HG02588 (cell line): ENCODE measurements at regions not wholly inside any gene's neighbourhood (a gene's known extent, or its start where the extent isn't known, plus 50 kb on each side); places are given as distances from the start of the nearest gene placed in this dataset.

Experiments used
- ATAC-seq: cut with Tn5 transposase; IDR thresholded peaks from one replicate; pipeline ENCODE4 v1.9.1; 2021; ENCODE audit warnings: mild to moderate bottlenecking, moderate library complexity; ENCODE audit not compliant: unreplicated experiment

DNA sequence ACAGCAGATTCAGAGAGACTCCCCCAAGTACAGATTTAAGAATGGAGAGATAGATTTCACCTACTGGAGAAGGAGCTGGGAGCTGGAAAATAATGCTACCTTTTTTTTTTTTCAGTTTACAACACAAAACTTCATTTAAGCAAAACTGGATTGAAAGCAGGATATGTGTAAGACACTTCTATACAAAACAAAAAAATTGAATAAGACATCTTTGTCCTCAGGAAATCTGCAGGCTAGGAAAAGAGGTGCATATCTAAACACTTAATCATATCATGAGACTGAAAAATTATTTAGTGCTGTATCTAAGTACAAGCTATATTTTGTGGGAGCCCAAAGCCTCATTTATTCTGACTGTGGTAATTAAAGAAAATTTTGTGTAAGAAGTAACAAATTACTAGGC is 516.1 kb downstream of the ZIC1 start:
- no peak for ATAC-seq

DNA sequence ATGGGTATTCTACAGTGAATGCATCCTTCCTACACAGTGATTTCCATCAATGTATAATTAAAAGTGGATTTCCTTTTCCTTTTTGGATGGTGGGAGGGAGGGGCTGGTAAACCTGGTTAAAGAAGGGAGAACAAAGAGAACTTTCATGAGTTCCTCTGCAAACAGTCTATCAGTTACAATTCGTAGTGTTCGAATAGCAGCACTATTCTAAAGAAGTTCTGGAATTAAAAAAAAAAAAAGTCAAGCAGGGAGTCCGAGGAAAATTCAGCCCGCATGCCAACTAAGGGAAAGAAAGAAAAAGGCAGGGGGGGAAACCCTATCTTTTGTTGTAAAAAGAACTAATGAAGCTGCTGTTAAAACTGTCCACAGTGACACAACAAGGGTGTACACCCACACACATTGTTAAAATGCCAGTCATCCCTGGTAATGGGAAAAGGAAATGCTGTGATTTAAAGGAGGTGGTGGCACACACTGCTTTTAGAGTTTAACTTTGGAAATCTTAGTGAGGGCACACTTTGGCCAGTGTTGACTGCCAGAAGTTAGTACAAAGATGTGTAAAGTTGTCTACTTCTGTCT is 521.2 kb downstream of the ZIC1 start:
- no peak for ATAC-seq

DNA sequence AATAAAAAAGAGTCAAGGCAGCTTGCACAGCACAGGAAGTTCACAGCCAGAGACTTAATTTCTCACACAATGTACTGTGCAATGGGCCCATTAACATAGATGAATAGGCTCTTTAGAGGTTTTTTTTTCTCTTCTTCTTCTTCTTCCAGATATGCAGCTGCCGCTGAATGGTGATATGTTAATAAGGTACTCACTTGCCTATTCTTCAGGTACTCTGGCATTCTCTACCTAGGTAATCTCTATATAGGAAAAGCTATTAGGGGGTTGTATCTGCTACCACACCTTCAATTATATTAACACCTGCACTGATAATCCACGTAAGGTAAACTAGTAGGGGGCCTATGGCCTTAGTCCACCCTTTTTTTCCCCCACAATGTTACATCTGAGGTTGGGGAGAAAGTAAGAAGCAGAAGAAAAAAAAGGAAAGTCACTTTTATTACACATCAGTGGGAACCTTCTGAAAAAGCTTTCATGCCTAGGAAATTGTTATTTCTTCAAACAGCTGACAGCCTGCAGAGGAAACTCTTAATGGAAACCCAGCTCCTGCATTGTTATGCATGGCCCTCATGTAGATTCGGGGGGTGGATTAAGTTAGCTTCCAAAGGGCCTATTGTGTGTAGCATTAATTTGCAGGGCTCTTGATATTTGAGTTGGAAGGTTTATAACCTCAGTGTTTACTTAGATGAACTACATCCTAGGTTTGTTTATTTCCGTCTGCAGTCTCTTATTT is 525.5 kb downstream of the ZIC1 start:
- no peak for ATAC-seq

DNA sequence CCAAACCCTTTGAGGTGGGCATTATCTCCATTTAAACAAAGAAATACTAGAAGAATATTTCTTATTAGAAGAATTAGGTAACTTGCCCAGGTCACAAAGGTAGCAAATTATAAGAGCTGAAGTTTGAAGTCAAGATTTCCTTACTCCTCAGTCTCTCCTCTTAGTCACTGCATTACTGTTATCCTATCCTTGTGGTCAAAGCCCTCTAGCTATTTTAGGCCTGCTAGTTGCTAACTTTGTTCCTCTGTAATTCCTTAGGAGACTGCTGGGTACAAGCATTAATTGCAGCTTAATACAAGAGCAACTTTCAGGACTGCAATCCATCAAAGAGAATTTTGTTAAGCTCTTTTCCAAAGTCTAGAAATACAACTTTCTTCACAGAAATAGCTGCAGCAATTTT is 528.2 kb downstream of the ZIC1 start:
- no peak for ATAC-seq

DNA sequence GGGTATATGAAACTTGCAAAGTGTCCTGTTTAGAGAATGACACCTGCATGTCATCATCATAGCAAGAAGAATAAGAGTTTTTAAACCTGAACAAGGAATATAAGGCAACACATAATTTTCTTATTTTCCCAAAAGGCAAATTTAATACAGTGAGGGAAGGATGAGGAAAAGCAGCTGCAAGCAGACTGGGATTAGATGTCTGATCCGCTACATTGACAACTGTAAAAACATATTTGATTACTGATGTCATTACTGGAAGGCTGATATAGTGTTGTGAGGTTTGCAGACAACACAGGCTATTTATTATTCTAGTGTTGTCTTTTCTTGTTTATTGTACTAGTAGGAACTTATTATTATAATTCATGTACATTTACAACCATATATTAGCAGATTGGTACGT is 528.7 kb downstream of the ZIC1 start:
- ATAC-seq = no peak

DNA sequence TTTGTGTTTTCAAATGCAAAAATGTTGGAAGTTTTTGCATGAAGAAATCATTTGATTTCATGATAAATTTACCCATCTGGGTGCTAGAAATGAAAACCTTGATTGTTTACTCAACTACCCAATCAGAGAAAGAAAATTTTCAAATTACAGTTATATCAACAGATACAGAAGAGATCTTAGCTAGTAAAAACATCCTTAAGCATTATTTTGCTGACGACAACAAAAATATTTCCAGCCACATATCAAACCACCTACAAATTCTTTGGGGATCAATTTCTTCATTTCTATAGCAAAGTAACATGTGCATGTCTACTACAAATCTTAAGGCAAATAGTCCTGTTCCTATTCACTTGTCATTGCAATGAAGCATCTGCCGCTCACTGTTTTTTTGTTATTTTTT is 530.3 kb downstream of the ZIC1 start:
- no peak for ATAC-seq

DNA sequence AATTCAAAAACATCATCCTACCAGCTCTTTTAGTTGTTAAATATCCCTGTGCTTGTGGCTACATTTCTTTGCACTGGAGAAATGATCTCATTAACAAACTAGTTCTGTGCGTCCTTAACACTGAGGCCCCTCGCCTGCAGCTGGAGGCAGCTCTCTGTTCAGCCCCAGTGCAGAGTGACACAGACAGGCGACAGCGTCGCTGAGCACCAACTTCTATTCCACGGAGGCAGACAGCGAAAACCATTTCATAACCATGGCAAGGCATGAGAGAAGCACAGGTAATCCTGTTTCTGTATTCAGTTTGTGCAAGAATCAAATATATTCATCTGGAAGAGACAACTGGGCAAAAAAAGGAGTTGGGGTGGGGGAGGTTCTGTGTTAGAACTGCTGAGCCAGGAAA is 530.7 kb downstream of the ZIC1 start:
- ATAC-seq = no peak

DNA sequence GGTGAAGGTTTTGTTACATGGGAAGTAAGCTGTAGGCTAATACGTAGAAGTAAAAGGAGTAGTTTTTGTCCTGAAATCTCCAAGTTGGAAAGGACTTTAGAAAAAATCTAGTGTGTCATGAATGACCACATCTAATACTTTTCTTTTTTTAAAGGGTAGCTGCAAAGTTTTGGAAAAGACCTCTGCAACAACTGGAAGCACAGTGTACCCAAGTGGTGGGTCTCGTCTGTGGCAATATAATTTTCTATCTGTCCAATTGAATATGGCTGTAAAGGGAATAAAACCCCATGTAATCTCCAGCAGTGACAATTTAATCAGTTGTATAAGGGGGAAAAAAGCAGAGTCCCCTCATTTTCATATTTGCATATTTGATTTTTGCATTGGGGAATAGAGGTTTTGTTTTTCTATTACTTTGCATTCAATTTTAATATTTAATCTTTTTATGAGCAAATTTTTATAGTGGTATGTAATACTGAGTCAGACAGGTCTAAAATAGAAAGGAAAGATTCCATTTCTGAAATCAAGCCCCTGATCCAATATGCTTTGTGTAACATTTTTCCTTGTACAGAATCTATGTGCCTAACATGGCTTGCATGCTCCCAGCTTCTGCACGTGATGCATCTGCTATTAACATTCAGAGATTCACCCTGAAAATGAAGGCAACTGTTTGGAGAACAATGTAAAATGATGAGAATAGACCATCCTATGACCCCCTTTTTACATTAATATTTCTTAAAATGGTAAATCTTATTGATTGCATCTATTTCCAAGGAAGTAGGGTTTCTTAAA is 531.4 kb downstream of the ZIC1 start:
- ATAC-seq = no peak

DNA sequence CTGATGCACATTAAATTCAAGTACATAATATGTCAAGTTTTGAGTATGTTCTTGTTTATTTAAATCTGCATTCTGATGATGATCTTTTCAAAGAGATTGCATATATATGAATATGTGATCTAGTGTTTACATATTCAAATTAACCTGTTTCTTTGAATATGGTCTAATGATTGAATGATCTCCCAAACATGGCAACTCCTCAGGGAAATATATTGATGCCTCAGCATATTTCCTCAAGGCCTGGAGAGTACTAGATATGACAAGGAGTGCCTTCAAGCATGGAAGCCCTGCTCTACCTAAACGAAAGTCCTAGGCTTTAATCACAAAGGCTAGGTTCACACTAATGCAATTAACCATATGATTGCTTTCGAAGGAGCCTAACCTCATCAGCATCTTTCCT is 532.8 kb downstream of the ZIC1 start:
- no peak for ATAC-seq

DNA sequence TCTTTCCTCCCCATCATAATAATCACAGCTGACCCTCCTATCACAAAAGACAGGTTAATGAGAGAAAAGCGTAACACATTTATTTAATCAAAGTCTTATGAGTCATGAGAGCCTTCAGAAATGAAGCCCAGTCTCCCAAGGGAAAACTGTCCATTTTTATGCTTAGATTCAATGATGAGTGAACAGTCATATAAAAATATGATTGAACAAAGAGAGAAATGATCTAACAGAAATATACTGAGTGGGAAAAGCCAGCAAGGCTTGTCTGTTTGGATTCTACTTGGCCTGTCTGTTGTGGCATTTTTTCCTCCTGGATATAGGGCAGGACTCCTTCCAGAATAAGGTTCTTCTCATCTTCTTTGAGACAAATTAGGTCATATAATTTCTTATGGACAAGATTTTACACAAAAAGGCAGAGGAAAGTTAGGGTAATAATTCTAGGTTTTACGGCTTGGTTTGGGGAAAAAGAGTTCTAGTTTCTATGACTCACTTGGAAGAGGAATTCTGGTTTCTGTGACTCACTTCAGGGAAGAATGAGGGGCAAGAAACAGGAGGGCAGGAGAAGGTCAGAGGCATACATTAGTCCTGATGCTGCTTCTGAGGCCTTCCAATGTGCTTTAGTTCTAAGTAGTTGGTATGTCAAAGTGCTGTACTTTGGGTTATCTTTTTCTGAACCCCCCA is 534.2 kb downstream of the ZIC1 start:
- no peak for ATAC-seq

DNA sequence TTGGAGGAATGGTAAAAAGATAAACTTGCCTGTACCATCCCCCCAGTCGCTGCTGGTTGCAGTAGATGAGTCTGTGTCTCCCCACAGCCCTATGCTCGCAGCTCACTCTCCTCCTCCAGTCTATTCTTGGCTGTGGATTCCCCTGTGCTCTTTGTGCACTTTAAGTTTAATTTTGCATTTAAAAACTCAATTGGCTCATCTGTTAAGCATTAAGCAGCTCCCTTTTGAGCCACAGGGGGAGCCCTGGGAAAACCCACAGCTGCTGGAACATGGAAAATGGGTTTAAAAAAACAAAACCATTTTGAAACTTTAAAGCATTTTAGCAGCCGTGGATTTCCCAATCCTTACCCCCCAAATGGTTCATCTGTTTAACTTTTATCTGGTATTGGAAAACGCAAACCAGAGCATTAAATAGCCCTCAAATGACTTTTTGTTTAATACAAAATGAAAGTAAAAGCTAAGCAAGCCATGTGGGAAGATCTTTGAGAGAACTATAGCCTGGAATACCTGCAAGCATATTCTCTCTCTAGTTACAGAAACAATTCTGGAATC is 536.9 kb downstream of the ZIC1 start:
- peak; percentile 63 for ATAC-seq

DNA sequence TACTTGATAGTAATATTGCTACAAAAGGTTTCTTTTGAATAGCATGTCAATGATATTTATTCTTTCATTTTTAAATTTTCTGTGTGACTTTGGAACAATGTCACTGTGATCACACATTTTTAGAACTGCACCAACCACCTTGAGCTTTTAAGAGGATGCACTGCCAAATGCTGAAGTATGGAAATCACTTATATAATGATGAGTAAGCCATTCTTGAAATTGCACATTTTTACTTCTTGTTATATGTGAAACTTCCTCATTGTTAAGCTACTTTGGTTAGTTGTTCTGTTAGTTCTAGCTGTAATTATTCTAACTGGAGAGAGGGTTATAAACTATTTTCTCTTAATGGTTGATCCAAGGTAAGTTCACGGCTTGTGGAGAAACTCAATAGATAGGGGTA is 547.5 kb downstream of the ZIC1 start:
- no peak for ATAC-seq

DNA sequence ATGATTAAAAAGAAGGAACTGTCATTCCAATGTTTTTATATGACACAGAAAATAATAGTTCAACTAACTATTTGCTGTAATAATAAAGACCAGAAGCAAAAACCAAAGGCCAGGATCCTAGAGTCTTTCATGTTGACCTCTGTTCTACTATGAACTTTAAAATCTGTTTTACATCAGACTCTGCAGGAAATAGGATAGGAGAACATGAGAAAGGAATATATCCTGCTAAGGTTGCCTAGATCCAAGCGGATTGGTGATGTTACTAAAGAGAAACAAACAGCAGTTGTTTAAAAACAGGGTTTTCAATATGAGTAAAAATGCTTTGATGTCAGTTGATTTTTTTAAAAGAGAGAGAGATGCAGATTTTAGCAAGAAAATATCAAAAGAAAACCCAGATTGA is 549.6 kb downstream of the ZIC1 start:
- ATAC-seq = no peak

DNA sequence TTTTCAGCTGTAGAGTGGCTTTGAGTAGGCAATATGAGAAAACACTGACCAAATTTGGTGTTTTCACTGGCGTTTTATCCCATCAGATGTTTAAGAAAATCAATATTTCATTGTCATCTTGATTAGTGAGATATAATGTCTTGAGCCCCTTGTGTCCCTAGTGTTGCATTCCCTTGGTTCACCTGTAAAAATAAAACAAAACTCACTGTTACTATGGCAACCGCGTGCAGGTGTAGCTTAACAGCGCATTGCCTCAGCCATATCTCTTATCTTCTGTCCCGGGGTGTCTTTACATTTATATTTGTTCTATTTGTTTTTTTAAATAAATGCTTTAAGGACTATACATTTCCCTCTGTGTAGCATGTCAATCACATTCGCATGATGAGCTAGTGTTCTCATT is 551.6 kb downstream of the ZIC1 start:
- no peak for ATAC-seq

DNA sequence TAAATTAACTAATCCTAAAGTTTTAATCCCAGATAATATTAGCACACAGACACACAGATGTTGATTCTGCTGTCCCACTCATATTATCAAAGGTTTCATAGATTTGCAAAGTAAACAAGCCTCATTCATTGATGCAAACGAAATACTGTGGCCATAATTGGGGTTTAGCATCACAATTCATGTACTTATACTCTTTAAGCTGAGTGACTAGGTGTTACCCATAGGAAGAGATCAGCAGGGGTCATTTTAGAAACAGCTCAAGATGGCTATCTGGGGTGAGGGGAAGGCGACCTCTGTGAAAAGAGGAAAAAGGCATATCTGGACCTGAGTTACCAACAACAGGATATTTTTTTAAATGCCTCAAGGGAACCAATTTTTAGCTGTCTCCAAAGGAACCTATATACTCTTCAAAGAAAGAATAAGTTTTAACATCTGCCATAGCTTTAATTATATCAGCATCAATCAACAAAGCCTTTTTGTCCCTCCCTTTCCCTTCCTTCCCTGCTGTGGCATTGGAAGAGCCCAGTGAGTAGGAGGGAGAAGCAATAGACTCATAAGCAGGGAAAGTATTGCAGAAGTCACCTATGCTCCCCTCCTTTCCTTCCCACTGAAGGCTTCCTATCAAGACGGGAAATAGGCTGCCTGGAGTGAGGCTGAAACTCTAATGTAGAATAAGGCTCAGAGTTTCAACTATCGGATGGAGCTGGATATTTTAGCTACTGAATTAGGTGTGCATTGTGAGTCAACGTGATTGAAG is 553.4 kb downstream of the ZIC1 start:
- ATAC-seq = no peak

DNA sequence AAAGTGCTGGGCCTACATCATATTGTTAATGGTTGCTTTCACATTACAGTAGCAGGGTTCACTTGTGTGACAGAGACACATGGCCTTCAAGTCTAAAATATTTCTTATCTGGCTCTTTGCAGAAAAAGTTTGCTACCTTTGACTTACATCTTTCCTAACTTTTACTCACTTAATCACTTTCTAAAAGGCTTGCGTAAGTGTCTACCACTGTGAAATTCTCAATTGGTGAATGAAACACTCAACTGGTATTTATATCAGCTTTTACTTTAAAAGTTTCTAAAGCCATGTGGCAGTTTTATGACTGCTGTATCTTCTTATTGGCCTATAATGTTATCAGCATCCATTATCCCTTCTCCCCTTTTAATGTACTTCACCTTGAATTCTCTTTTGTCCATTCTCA is 554.5 kb downstream of the ZIC1 start:
- ATAC-seq = no peak

DNA sequence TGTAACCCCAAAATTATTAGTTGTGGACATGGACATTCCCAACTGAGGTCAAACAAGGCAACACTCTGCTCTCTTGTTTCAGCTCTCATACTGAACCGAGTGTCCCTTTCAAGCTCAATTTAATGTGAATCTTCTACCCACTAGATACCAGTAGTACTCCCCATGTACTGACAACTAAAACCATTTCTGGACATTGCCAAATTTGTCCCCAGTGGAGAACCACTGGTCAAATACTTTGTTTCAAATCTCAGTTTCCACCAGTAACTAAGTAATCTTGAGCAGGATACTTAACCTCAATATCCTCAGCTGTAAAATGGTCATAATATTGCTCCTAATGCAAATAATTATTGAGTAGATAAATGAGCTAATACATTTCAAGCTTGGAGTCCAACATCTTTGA is 566.0 kb downstream of the ZIC1 start:
- no peak for ATAC-seq

DNA sequence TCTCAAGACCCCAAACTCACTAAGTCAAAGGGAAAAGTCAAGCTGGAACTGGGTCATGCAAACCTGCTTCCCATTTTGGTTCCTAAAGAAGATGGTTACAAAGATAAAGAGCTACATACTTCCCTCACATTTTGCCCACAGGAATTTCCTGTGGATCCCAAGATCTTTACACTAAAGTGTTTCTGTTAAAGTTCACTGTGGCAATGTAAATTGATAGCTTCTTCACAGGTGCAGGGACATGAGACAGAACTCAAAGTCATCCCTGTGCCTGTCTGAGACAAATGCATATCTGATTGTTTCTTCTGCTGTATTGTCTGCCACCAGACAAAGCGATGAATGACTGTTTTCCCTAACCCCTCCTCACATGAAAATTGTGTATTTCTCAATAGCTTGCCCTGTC is 567.8 kb downstream of the ZIC1 start:
- ATAC-seq = no peak

DNA sequence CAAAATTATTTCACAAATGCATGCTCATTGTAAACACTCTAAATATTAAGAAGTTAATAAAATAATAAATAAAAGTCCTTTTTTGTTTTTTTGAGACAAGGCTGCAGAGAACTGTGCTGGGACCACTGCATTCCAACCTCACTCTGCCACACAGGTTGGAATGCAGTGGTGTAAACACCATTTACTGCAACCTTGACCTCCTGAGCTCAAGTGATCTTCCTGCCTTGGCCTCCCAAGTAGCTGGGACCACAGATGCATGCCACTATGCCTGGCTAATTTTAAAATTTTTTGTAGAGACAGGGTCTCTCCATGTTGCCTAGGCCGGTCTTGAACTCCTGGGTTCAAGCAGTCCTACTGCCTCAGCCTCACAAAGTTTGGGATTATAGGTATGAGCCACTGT is 578.4 kb downstream of the ZIC1 start:
- ATAC-seq = no peak

DNA sequence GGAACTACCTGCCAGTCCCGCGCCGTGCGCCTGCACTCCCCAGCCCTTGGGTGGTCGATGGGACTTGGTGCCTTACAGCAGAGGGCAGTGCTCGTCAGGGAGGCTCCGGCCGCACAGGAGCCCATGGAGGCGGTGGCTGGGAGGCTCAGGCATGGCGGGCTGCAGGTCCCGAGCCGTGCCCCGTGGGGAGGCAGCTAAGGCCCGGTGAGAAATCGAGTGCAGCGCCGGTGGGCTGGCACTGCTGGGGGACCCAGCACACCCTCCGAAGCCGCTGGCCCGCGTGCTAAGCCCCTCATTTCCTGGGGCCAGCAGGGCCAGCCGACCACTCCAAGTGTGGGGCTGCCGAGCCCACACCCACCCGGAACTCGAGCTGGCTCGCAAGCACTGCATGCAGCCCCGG is 580.2 kb downstream of the ZIC1 start:
- no peak for ATAC-seq
